Fibroblast of lung (primary cell): ENCODE measurements at regions not wholly inside any gene's neighbourhood (a gene's known extent, or its start where the extent isn't known, plus 50 kb on each side); places are given as distances from the start of the nearest gene placed in this dataset.

Experiments used
- DNase-seq, 2 donors: peaks; one replicate each; pipeline versions ENCODE4 v3.0.0 to v3.0.0-alpha.2; 2010; ENCODE audit warnings: low read depth in 2 of 2
- H2AFZ ChIP-seq: 2 replicates; pipeline ENCODE4 v1.5.1; 2012; ENCODE audit warnings: low read length, control low read depth, inconsistent platforms
- H3K27ac ChIP-seq: 2 replicates; pipeline ENCODE4 v1.5.1; 2011; ENCODE audit warnings: low read length, control low read depth; ENCODE audit not compliant: insufficient read depth
- H3K27me3 ChIP-seq: 2 replicates; pipeline ENCODE4 v1.5.1; 2011; ENCODE audit warnings: mild to moderate bottlenecking, low read length; ENCODE audit not compliant: control insufficient read depth, insufficient read depth
- H3K36me3 ChIP-seq: 2 replicates; pipeline ENCODE4 v1.5.1; 2011; ENCODE audit warnings: low read length; ENCODE audit not compliant: control insufficient read depth, insufficient read depth
- H3K4me1 ChIP-seq: 2 replicates; pipeline ENCODE4 v1.5.1; 2011; ENCODE audit warnings: low read length; ENCODE audit not compliant: control insufficient read depth, insufficient read depth; ENCODE audit errors: extremely low read depth
- H3K4me2 ChIP-seq: 2 replicates; pipeline ENCODE4 v1.5.1; 2011; ENCODE audit warnings: low read length, control low read depth; ENCODE audit not compliant: insufficient read depth; ENCODE audit errors: extremely low read depth
- H3K4me3 ChIP-seq, 4 experiments: fragments of 200-600 bp in 1 of 4; sonication (generic) in 1 of 4; replicated peaks in 1 of 4; 2 replicates each; pipeline ENCODE4 v1.5.1; 2011 to 2016; ENCODE audit warnings: low read length in 4 of 4, low read depth in 3 of 4, mild to moderate bottlenecking in 3 of 4, control low read depth in 2 of 4, inconsistent platforms in 1 of 4, mixed read lengths in 1 of 4; ENCODE audit not compliant: insufficient read depth in 1 of 4; ENCODE audit errors: control extremely low read depth in 1 of 4
- H3K79me2 ChIP-seq: 2 replicates; pipeline ENCODE4 v1.5.1; 2012; ENCODE audit warnings: mild to moderate bottlenecking, low read length, inconsistent platforms; ENCODE audit not compliant: control insufficient read depth, insufficient read depth
- H3K9ac ChIP-seq: 2 replicates; pipeline ENCODE4 v1.5.1; 2011; ENCODE audit warnings: mild to moderate bottlenecking, low read length, control low read depth; ENCODE audit not compliant: insufficient read depth
- H3K9me3 ChIP-seq: 2 replicates; pipeline ENCODE4 v1.5.1; 2012; ENCODE audit warnings: low read depth, low read length; ENCODE audit not compliant: control insufficient read depth, insufficient read depth
- H4K20me1 ChIP-seq: 2 replicates; pipeline ENCODE4 v1.5.1; 2011; ENCODE audit warnings: low read length; ENCODE audit not compliant: control insufficient read depth, insufficient read depth; ENCODE audit errors: extremely low read depth
- EZH2 ChIP-seq: IDR thresholded peaks from 2 replicates; pipeline ENCODE4 v1.5.1; 2012; ENCODE audit warnings: low read length, control low read depth, mild to moderate bottlenecking; ENCODE audit errors: missing control alignments
- TF ChIP-seq, protein P1 (sequence below), 2 donors: IDR thresholded peaks in 1 of 2; conservative IDR thresholded peaks in 1 of 2; 1 replicate in 1 of 2; 2 replicates in 1 of 2; pipeline ENCODE4 v1.5.1; 2011 to 2012; ENCODE audit warnings: low read length in 2 of 2, control low read depth in 1 of 2, inconsistent platforms in 1 of 2, low read depth in 1 of 2, mild to moderate bottlenecking in 1 of 2

DNA sequence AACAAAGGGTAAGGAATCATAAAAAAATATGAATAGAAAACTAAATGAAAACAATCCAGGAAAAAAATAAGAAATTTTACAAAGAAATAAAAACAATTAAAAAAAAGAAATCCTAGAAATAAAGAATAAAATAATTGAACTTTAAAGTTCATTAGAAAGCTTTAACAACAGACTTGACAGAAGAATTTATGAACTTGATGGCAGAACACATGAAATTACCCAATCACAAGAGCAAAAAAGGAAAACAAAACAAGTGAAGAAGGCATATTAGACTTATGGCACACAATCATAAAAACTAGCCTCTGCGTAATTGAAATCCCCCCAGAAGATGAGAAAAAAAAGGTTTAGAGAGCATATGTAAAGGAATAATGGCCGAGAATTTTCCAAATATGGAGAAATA lies 802.5 kb upstream of the B3GALT2 start:
- no peaks in the 10 kb centered on the region for H3K9me3 ChIP-seq
- TF ChIP-seq, protein P1, sequence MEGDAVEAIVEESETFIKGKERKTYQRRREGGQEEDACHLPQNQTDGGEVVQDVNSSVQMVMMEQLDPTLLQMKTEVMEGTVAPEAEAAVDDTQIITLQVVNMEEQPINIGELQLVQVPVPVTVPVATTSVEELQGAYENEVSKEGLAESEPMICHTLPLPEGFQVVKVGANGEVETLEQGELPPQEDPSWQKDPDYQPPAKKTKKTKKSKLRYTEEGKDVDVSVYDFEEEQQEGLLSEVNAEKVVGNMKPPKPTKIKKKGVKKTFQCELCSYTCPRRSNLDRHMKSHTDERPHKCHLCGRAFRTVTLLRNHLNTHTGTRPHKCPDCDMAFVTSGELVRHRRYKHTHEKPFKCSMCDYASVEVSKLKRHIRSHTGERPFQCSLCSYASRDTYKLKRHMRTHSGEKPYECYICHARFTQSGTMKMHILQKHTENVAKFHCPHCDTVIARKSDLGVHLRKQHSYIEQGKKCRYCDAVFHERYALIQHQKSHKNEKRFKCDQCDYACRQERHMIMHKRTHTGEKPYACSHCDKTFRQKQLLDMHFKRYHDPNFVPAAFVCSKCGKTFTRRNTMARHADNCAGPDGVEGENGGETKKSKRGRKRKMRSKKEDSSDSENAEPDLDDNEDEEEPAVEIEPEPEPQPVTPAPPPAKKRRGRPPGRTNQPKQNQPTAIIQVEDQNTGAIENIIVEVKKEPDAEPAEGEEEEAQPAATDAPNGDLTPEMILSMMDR (conservative IDR thresholded peaks at IDR 0.05 in 1 of 2, IDR thresholded peaks at IDR 0.05 in 1 of 2; ENCODE audit: low read depth in 1 of 2, low read length in 2 of 2) = no peak
- no peak for TF ChIP-seq EZH2
- no peaks in the 10 kb centered on the region for H3K4me1 ChIP-seq
- H4K20me1 ChIP-seq = no peaks in the 10 kb centered on the region
- H3K27ac ChIP-seq = no peak overlapping the region
- no peak overlapping the region for H3K4me2 ChIP-seq
- H3K27me3 ChIP-seq = no peaks in the 10 kb centered on the region
- no peak for DNase-seq
- H3K9ac ChIP-seq = no peak overlapping the region
- H3K4me3 ChIP-seq = no peak overlapping the region
- H3K79me2 ChIP-seq = no peaks in the 10 kb centered on the region
- no peaks in the 10 kb centered on the region for H3K36me3 ChIP-seq
- H2AFZ ChIP-seq = no peak overlapping the region

- H2AFZ ChIP-seq = no peak overlapping the region
- no peaks in the 10 kb centered on the region for H3K36me3 ChIP-seq
- DNase-seq = no peak
- H3K27me3 ChIP-seq = no peaks in the 10 kb centered on the region
- no peaks in the 10 kb centered on the region for H4K20me1 ChIP-seq
- H3K9me3 ChIP-seq = no peaks in the 10 kb centered on the region
- no peak overlapping the region for H3K4me2 ChIP-seq
- H3K9ac ChIP-seq = no peak overlapping the region
- H3K4me1 ChIP-seq = no peaks in the 10 kb centered on the region
- H3K4me3 ChIP-seq = no peak overlapping the region
- no peak overlapping the region for H3K27ac ChIP-seq
- no peak for TF ChIP-seq EZH2
- TF ChIP-seq, protein P1 (conservative IDR thresholded peaks at IDR 0.05 in 1 of 2, IDR thresholded peaks at IDR 0.05 in 1 of 2; ENCODE audit: low read depth in 1 of 2, low read length in 2 of 2) = no peak
- no peaks in the 10 kb centered on the region for H3K79me2 ChIP-seq
Measured at GRCh38 chr1:193979219-193979618, 792.8 kb upstream of the B3GALT2 start.

DNA sequence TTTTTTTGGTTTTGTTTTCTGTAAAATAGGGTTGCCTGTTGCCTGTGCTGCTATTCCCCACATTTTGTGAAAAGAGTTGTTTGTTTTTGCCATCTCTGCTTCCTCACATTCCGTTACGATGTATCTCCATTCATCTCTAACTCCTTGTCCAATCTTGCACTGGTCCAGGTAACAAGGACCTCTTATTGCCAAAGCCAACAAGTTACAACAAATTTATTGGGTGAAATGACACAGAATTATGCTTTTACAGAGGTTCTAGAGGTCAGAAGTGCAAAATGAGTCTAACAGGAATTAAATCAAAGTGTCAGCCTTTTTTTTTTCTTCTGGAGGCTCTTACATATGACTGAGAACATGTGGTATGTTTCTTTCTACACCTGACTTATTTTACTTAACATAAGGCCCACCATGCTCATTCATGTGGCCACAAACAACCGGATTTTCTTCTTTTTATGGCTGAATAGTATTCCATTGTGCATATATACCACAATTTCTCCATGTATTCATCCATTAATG lies 787.9 kb upstream of the B3GALT2 start:
- no peaks in the 10 kb centered on the region for H3K36me3 ChIP-seq
- no peak overlapping the region for H2AFZ ChIP-seq
- DNase-seq = no peak
- H3K4me1 ChIP-seq = no peaks in the 10 kb centered on the region
- no peak for TF ChIP-seq EZH2
- TF ChIP-seq, protein P1 (conservative IDR thresholded peaks at IDR 0.05 in 1 of 2, IDR thresholded peaks at IDR 0.05 in 1 of 2; ENCODE audit: low read depth in 1 of 2, low read length in 2 of 2) = no peak
- no peak overlapping the region for H3K4me3 ChIP-seq
- no peaks in the 10 kb centered on the region for H3K79me2 ChIP-seq
- no peaks in the 10 kb centered on the region for H3K9me3 ChIP-seq
- H4K20me1 ChIP-seq = no peaks in the 10 kb centered on the region
- H3K27ac ChIP-seq = no peak overlapping the region
- H3K9ac ChIP-seq = no peak overlapping the region
- no peak overlapping the region for H3K4me2 ChIP-seq
- no peaks in the 10 kb centered on the region for H3K27me3 ChIP-seq
